ENCODE measurements at regions not wholly inside any gene's neighbourhood (a gene's known extent, or its start where the extent isn't known, plus 50 kb on each side); places are given as distances from the start of the nearest gene placed in this dataset.

DNA sequence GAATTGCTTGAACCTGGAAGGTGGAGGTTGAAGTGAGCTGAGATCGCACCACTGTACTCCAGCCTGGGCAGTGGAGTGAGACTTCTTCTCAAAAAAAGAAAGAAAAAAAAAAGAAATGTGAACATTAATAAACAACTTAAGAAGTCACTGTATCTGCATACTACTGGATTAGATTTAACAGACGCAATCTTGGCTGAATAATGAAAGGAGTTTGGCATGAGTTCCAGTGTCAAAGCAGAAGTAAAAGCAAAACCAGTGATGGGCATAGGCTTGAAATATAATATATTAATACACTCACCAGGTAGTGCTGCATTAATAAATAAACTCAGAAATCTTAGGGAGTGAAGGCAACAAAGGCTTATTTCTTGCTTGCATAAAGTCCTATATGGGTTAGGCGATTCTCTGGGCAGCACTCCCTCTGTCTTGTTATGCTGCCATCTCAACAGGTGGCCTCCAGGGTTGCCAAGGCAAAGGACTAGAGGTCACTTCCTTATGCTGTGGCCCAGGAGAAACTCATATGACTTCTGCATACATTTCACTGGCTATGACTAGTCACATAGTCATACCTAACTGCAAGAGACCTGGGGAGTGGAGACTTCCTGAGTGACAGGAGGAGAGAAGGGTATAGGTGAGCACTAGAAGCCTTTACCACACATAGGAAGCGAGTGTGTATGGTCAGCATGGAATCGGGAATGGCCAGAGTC, 296.2 kb upstream of the SPRED2 start:
- TF ChIP-seq, protein P1, sequence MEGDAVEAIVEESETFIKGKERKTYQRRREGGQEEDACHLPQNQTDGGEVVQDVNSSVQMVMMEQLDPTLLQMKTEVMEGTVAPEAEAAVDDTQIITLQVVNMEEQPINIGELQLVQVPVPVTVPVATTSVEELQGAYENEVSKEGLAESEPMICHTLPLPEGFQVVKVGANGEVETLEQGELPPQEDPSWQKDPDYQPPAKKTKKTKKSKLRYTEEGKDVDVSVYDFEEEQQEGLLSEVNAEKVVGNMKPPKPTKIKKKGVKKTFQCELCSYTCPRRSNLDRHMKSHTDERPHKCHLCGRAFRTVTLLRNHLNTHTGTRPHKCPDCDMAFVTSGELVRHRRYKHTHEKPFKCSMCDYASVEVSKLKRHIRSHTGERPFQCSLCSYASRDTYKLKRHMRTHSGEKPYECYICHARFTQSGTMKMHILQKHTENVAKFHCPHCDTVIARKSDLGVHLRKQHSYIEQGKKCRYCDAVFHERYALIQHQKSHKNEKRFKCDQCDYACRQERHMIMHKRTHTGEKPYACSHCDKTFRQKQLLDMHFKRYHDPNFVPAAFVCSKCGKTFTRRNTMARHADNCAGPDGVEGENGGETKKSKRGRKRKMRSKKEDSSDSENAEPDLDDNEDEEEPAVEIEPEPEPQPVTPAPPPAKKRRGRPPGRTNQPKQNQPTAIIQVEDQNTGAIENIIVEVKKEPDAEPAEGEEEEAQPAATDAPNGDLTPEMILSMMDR (IDR thresholded peaks at IDR 0.05), result no peak
- TF ChIP-seq POLR2A (IDR thresholded peaks at IDR 0.05), result no peak

Data from Peyer's patch (tissue), 4 donors.